CD4-positive, alpha-beta T cell treated with Interleukin-12 subunit alpha and Interleukin-12 subunit beta, for 1 hour (primary cell): ENCODE measurements at regions not wholly inside any gene's neighbourhood (a gene's known extent, or its start where the extent isn't known, plus 50 kb on each side); places are given as distances from the start of the nearest gene placed in this dataset.

Experiments used
- DNase-seq: peaks from one replicate; pipeline ENCODE4 v3.0.0-alpha.2; 2020

- DNase-seq, result no peak
Observed at GRCh38 chrX:79300856-79301255, 66.3 kb downstream of the ITM2A start.

GRCh38 chrX:79290596-79290995 is 76.5 kb downstream of the ITM2A start:
- DNase-seq, result no peak

- no peak for DNase-seq
Observed at GRCh38 chrX:79288733-79289132, 78.4 kb downstream of the ITM2A start.

- DNase-seq, result no peak
Observed at GRCh38 chrX:79287724-79288123, 79.4 kb downstream of the ITM2A start.

GRCh38 chrX:79281775-79282174 is 85.4 kb downstream of the ITM2A start:
- DNase-seq, result no peak

GRCh38 chrX:79270401-79270800 is 96.7 kb downstream of the ITM2A start:
- DNase-seq, result peak; percentile 81

- no peak for DNase-seq
Observed at GRCh38 chrX:79268788-79269187, 98.3 kb downstream of the ITM2A start.

GRCh38 chrX:79266702-79267101 is 100.4 kb downstream of the ITM2A start:
- DNase-seq, result no peak

GRCh38 chrX:79263550-79263949 is 103.6 kb downstream of the ITM2A start:
- DNase-seq, result no peak

- DNase-seq, result peak; percentile 76
Observed at GRCh38 chrX:79259073-79259689, 108.0 kb downstream of the ITM2A start.

GRCh38 chrX:79243691-79244090 is 99.2 kb downstream of the GPR174 start:
- DNase-seq, result no peak

- no peak for DNase-seq
Observed at GRCh38 chrX:79235899-79236298, 91.4 kb downstream of the GPR174 start.

- DNase-seq, result peak; percentile 13
Observed at GRCh38 chrX:79231662-79232061, 87.2 kb downstream of the GPR174 start.
